Astrocyte of the spinal cord (primary cell): ENCODE measurements at regions not wholly inside any gene's neighbourhood (a gene's known extent, or its start where the extent isn't known, plus 50 kb on each side); places are given as distances from the start of the nearest gene placed in this dataset.

Experiments
- DNase-seq: peaks from one replicate; pipeline ENCODE4 v3.0.0; 2011; ENCODE audit warnings: low read depth, low spot score
- H3K4me3 ChIP-seq: 2 replicates; pipeline ENCODE4 v1.5.1; 2011; ENCODE audit warnings: low read depth, mild to moderate bottlenecking, low read length, moderate library complexity
- in situ Hi-C: cut with HindIII; loops from 2 replicates; pipeline ENCODE4 v1.10.0; 2017; ENCODE audit warnings: low sequenced_read_pairs
- TF ChIP-seq, protein P1 (sequence below): IDR thresholded peaks from 2 replicates; pipeline ENCODE4 v1.5.1; 2012; ENCODE audit warnings: low read depth, mild to moderate bottlenecking, low read length, inconsistent platforms

DNA sequence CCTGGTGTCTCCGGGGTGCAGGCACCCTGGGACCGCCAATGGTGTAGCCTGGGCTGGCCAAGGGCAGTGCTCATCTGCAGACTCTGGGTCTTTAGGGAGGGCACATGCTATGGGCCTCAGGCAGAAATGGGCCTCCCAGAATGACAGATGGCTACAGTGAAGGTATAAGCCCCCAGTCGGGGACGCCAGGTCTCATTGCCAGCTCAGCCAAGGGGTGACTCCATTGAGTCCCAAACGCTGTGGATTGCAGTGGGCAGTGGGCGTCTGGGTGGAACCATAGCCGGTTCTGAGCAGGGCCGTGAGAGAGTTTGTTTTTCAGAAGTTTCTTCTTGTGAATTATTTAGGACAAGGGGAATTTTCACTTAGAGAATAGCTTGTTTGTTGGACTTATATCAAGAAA, 516.9 kb downstream of the TBC1D22A start:
- TF ChIP-seq, protein P1, sequence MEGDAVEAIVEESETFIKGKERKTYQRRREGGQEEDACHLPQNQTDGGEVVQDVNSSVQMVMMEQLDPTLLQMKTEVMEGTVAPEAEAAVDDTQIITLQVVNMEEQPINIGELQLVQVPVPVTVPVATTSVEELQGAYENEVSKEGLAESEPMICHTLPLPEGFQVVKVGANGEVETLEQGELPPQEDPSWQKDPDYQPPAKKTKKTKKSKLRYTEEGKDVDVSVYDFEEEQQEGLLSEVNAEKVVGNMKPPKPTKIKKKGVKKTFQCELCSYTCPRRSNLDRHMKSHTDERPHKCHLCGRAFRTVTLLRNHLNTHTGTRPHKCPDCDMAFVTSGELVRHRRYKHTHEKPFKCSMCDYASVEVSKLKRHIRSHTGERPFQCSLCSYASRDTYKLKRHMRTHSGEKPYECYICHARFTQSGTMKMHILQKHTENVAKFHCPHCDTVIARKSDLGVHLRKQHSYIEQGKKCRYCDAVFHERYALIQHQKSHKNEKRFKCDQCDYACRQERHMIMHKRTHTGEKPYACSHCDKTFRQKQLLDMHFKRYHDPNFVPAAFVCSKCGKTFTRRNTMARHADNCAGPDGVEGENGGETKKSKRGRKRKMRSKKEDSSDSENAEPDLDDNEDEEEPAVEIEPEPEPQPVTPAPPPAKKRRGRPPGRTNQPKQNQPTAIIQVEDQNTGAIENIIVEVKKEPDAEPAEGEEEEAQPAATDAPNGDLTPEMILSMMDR, result no peak
- no peak for DNase-seq
- H3K4me3 ChIP-seq, result no peak overlapping the region
- in situ Hi-C loops, result no loop called here

DNA sequence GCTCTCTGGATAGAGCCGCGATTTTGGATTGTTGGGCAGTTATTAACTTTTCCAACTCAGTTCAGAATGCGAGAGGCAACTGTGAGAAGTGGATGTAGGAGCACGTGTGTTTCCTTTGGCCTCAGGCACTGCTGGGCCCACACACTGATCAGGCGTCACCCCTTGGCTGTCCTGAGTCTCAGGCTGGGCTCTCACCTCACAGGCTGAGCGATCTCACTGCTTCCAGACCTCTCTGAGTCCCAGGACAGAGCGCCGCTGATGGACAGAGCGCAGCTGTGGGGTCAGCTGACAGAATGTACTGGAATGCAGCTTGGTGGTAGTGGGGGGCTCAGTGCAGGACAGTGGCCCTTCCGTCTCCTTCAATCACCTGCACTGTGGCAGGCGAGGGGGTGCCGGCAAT, 516.2 kb downstream of the TBC1D22A start:
- H3K4me3 ChIP-seq, result no peak overlapping the region
- in situ Hi-C loops, result no loop called here
- no peak for DNase-seq
- TF ChIP-seq, protein P1, result no peak

DNA sequence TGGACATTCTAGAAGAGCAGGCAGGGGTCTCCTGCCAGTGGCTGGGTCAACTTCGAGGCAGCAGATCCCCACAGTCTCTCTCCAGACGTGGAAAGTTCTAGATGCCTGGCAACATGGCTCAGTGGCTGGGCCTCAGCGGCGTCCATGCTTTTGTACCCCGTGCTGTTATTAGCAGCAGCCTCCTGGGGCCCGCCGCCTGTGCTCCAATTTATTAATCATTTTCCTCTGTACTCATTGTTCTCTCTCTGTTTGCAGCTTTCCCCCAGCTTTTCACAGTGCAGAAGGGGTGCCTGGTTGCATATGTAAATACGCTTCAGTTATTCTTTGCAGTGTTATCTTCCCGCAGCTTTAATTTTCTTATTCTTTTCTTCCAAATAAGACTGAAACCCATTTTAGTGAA, 515.1 kb downstream of the TBC1D22A start:
- no peak for DNase-seq
- TF ChIP-seq, protein P1, result no peak

DNA sequence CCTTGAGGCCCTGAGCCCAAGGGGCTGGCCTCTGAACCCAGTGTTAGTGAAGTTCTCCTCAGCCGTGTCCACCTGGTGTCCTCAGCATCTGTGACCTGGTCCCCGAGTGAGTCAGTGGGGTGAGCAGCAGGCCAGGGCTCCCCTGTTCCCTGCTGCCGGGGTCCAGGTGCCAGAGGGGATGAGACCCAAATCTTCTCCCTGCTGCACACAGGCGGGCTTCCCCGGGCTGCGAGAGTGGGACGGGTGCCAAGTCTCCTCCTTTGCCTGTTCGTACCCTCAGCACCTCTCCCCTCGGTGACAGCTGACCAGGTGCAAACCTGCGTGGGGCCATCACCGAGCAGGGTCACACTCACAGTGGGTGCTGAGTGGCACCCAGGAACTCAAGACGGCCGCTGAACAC, 514.5 kb downstream of the TBC1D22A start:
- H3K4me3 ChIP-seq, result no peak overlapping the region
- in situ Hi-C loops, result no loop called here
- TF ChIP-seq, protein P1, result no peak
- no peak for DNase-seq

More for the DNA sequence above, 515.1 kb downstream of the TBC1D22A start:
- in situ Hi-C loops, result no loop called here
- H3K4me3 ChIP-seq, result no peak overlapping the region

DNA sequence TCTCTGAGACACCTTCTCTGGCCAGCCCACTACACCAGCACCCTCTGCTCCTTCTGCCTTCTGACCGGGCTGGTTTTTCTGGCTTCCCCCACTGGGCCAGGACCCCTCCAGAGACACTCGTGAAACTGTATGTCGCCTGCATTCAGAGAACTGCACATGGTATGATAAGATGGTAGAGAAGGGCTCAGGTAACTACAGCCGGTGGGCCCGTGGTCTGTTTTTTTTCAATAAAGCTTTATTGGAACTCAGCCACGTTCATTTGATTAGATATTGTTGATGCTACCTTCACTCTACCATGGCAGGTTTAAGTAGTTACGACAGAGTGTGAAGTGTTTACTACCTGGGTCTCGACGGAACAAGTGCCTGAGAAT, 514.0 kb downstream of the TBC1D22A start:
- no peak for DNase-seq
- TF ChIP-seq, protein P1, result no peak
- H3K4me3 ChIP-seq, result no peak overlapping the region
- in situ Hi-C loops, result no loop called here

DNA sequence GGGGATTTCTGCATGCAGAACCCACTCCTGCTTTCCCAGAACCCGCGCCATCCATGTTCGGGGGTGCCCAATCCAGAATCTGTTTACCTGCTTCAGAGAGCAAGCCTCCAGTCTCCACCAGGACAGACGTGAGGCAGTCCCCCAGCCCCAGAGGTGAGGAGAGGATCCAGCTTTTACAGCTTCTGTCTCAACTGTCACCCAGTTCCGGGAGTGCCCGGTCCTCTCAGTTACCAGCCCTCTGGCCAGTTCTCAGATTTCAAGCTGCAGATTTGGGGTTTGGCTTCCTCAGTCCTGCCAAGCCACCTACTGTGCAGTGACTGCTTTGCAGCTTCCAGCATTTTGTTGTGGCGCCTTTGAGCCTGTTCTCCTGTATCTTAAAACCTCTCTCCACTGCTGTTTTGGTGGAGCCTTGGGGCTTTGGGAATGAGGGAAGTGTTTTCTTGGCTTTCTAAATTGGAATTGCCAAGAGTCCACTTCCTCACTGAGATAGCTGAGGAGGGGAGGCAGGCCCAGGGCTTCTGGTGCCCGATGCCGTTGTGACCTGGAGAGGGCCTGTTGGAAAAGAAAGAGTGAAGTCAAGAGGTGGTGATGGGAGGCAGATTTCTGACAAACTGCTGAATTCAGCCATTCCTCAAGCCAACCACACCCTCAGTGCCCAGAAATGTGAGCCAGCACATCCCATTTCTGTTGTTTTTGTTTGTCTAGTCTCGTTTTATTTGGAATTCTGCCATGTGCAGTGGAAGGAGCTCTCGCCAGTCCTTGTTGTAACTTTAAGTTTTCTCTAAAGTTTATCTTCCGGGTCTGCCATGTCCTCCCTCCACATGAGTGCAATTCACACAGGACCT, 513.4 kb downstream of the TBC1D22A start:
- DNase-seq, result peak; percentile 24
- TF ChIP-seq, protein P1, result peak; percentile 16
- no peak overlapping the region for H3K4me3 ChIP-seq
- in situ Hi-C loops, result no loop called here
